CD4-positive, alpha-beta memory T cell (primary cell): ENCODE measurements at regions not wholly inside any gene's neighbourhood (a gene's known extent, or its start where the extent isn't known, plus 50 kb on each side); places are given as distances from the start of the nearest gene placed in this dataset.
A peak's percentile ranks its signal among the peaks of the same experiment; 100 is the strongest.

Experiments used
- CTCF ChIA-PET: fragments of 350-600 bp; sonication (Branson Sonifier 250); formaldehyde crosslinking; loops from one replicate; lab custom pipeline; 2021; ENCODE audit warnings: inconsistent platforms; ENCODE audit not compliant: partially characterized antibody; lab: Charles Lee
- POLR2A ChIA-PET: fragments of 350-600 bp; sonication (Branson Sonifier 250); formaldehyde crosslinking; loops from one replicate; lab custom pipeline; 2021; ENCODE audit not compliant: partially characterized antibody; lab: Charles Lee
- DNase-seq, 5 donors: peaks; one replicate each; pipeline versions ENCODE4 v3.0.0 to v3.0.0-alpha.2; 2020 to 2022; ENCODE audit warnings: mixed read lengths in 1 of 5
- H3K27ac ChIP-seq: one replicate; pipeline ENCODE4 v1.7.0; 2013; ENCODE audit warnings: low read depth, low read length
- H3K27me3 ChIP-seq: 2 replicates; pipeline ENCODE4 v1.7.0; 2013; ENCODE audit warnings: mild to moderate bottlenecking, low read length, moderate library complexity; ENCODE audit not compliant: insufficient read depth
- H3K36me3 ChIP-seq: 2 replicates; pipeline ENCODE4 v1.7.0; 2013; ENCODE audit warnings: mild to moderate bottlenecking, low read length, moderate library complexity; ENCODE audit not compliant: insufficient read depth
- H3K4me1 ChIP-seq: 2 replicates; pipeline ENCODE4 v1.7.0; 2013; ENCODE audit warnings: mild to moderate bottlenecking, low read length, moderate library complexity; ENCODE audit not compliant: insufficient read depth
- H3K4me3 ChIP-seq, 2 donors: one replicate each; pipeline ENCODE4 v1.7.0; 2013; ENCODE audit warnings: low read length in 2 of 2, mild to moderate bottlenecking in 1 of 2
- H3K9me3 ChIP-seq, 2 donors: one replicate each; pipeline ENCODE4 v1.7.0; 2013; ENCODE audit warnings: low read length in 2 of 2, control low read depth in 1 of 2; ENCODE audit not compliant: control insufficient read depth in 1 of 2
- H3K27ac Mint-ChIP-seq, 7 donors: one replicate each; pipeline ENCODE4 v1.8.0; 2020 to 2021; ENCODE audit warnings: mixed read lengths in 7 of 7, mild to moderate bottlenecking in 6 of 7, inconsistent platforms in 3 of 7, moderate library complexity in 3 of 7
- H3K27me3 Mint-ChIP-seq, 2 donors: one replicate each; pipeline ENCODE4 v1.8.0; 2020 to 2021; ENCODE audit warnings: mixed read lengths in 2 of 2
- H3K36me3 Mint-ChIP-seq, 2 donors: one replicate each; pipeline ENCODE4 v1.8.0; 2020 to 2021; ENCODE audit warnings: mixed read lengths in 2 of 2, inconsistent platforms in 1 of 2, mild to moderate bottlenecking in 1 of 2
- H3K4me1 Mint-ChIP-seq, 4 donors: one replicate each; pipeline ENCODE4 v1.8.0; 2020 to 2021; ENCODE audit warnings: mixed read lengths in 4 of 4, mild to moderate bottlenecking in 1 of 4
- H3K4me3 Mint-ChIP-seq, 8 donors: one replicate each; pipeline ENCODE4 v1.8.0; 2020 to 2021; ENCODE audit warnings: mixed read lengths in 8 of 8, mild to moderate bottlenecking in 7 of 8, moderate library complexity in 6 of 8, inconsistent platforms in 3 of 8
- H3K9me3 Mint-ChIP-seq, 8 donors: one replicate each; pipeline ENCODE4 v1.8.0; 2020 to 2021; ENCODE audit warnings: mixed read lengths in 8 of 8, mild to moderate bottlenecking in 5 of 8, inconsistent platforms in 3 of 8, moderate library complexity in 1 of 8
- intact Hi-C: fragments of 100-400 bp; cut with micrococcal nuclease; formaldehyde crosslinking; loops from one replicate; pipeline ENCODE4 v1.15.1; 2023

GRCh38 chr1:43037466-43037865 lies 78.8 kb upstream of the SLC2A1 start:
- intact Hi-C loops = no loop called here
- H3K36me3 Mint-ChIP-seq = no peaks in the 10 kb centered on the region
- no peak for DNase-seq
- POLR2A ChIA-PET = interaction anchor here (1.5 kb wide), 1 partner anchor 114 kb away, joined by 3 read pairs; no protein-coding TSS in a partner anchor
- H3K36me3 ChIP-seq = no peaks in the 10 kb centered on the region
- no peak overlapping the region for H3K27ac Mint-ChIP-seq
- H3K27me3 ChIP-seq = no peaks in the 10 kb centered on the region
- H3K9me3 ChIP-seq = no peaks in the 10 kb centered on the region
- no peak overlapping the region for H3K4me3 ChIP-seq
- no peak overlapping the region for H3K27ac ChIP-seq
- no peaks in the 10 kb centered on the region for H3K9me3 Mint-ChIP-seq
- H3K4me1 ChIP-seq = peaks cover 21% of the 10 kb centered on the region
- H3K27me3 Mint-ChIP-seq = no peaks in the 10 kb centered on the region
- no peak overlapping the region for H3K4me3 Mint-ChIP-seq
- CTCF ChIA-PET = no interaction called here
- H3K4me1 Mint-ChIP-seq = peaks cover 16 to 28% (median 20%) of the 10 kb centered on the region in 4 donors

GRCh38 chr1:43036932-43037331 lies 78.3 kb upstream of the SLC2A1 start:
- POLR2A ChIA-PET = interaction anchor here (1.5 kb wide), 1 partner anchor 114 kb away, joined by 3 read pairs; no protein-coding TSS in a partner anchor
- Mint-ChIP-seq H3K4me1 (peaks cover 16 to 28% (median 20%) of the 10 kb centered on the region in 4 donors), H3K9me3 (no peaks in the 10 kb centered on the region), H3K27ac (peak overlapping the region in 5 of 7 donors; percentile 39 to 86 (median 59)), H3K27me3 (no peaks in the 10 kb centered on the region), H3K4me3 (no peak overlapping the region), H3K36me3 (no peaks in the 10 kb centered on the region)
- Histone ChIP-seq H3K27me3 (no peaks in the 10 kb centered on the region), H3K27ac (no peak overlapping the region), H3K4me1 (peaks cover 21% of the 10 kb centered on the region), H3K4me3 (no peak overlapping the region), H3K9me3 (no peaks in the 10 kb centered on the region), H3K36me3 (no peaks in the 10 kb centered on the region)
- no peak for DNase-seq
- CTCF ChIA-PET = no interaction called here
- intact Hi-C loops = no loop called here

- Histone ChIP-seq H3K4me3 (no peak overlapping the region), H3K36me3 (no peaks in the 10 kb centered on the region), H3K27ac (no peak overlapping the region), H3K9me3 (no peaks in the 10 kb centered on the region), H3K27me3 (no peaks in the 10 kb centered on the region), H3K4me1 (peaks cover 21% of the 10 kb centered on the region)
- CTCF ChIA-PET = no interaction called here
- Mint-ChIP-seq H3K9me3 (no peaks in the 10 kb centered on the region), H3K27ac (peak overlapping the region in 5 of 7 donors; percentile 9 to 87 (median 64)), H3K4me3 (peak overlapping the region in 1 of 8 donors; percentile 24), H3K27me3 (no peaks in the 10 kb centered on the region), H3K4me1 (peaks cover 14 to 28% (median 20%) of the 10 kb centered on the region in 4 donors), H3K36me3 (no peaks in the 10 kb centered on the region)
- intact Hi-C loops = no loop called here
- POLR2A ChIA-PET = interaction anchor here (1.5 to 2.5 kb wide), 2 partner anchors 84 to 113 kb away, joined by 3 to 8 read pairs; no protein-coding TSS in a partner anchor
- DNase-seq = no peak
These were observed 77.4 kb upstream of the SLC2A1 start for GRCh38 chr1:43035821-43036741.

GRCh38 chr1:43034778-43035177 lies 76.1 kb upstream of the SLC2A1 start:
- Mint-ChIP-seq H3K27me3 (no peaks in the 10 kb centered on the region), H3K36me3 (no peaks in the 10 kb centered on the region), H3K9me3 (no peaks in the 10 kb centered on the region), H3K27ac (peak overlapping the region; percentile 74 to 98 (median 92)), H3K4me1 (peaks cover 14 to 28% (median 20%) of the 10 kb centered on the region in 4 donors), H3K4me3 (peak overlapping the region in 7 of 8 donors; percentile 65 to 82 (median 70))
- ChIA-PET POLR2A (interaction anchor here (0.8 to 2.5 kb wide), 4 partner anchors 8 to 110 kb away, joined by 3 to 8 read pairs (median 5); no protein-coding TSS in a partner anchor), CTCF (interaction anchor here (1.2 to 3.0 kb wide), 2 partner anchors 11 to 38 kb away, joined by 3 to 20 read pairs; no protein-coding TSS in a partner anchor)
- peaks cover 21% of the 10 kb centered on the region for H3K4me1 ChIP-seq
- no peak overlapping the region for H3K4me3 ChIP-seq
- H3K36me3 ChIP-seq = no peaks in the 10 kb centered on the region
- H3K9me3 ChIP-seq = no peaks in the 10 kb centered on the region
- intact Hi-C loops = no loop called here
- no peaks in the 10 kb centered on the region for H3K27me3 ChIP-seq
- peak in 4 of 5 donors; percentile 11 to 18 (median 15) for DNase-seq
- peak overlapping the region; percentile 3 for H3K27ac ChIP-seq

GRCh38 chr1:43034195-43034658 lies 75.6 kb upstream of the SLC2A1 start:
- intact Hi-C loops = no loop called here
- CTCF ChIA-PET = interaction anchor here (1.1 to 3.0 kb wide), 6 partner anchors 11 to 113 kb away, joined by 3 to 20 read pairs (median 4); no protein-coding TSS in a partner anchor
- H3K4me1 Mint-ChIP-seq = peaks cover 14 to 28% (median 20%) of the 10 kb centered on the region in 4 donors
- no peaks in the 10 kb centered on the region for H3K36me3 Mint-ChIP-seq
- DNase-seq = no peak
- no peaks in the 10 kb centered on the region for H3K9me3 ChIP-seq
- H3K4me3 Mint-ChIP-seq = peak overlapping the region in 7 of 8 donors; percentile 65 to 82 (median 70)
- H3K27ac ChIP-seq = peak overlapping the region; percentile 3
- H3K27me3 Mint-ChIP-seq = no peaks in the 10 kb centered on the region
- H3K27me3 ChIP-seq = no peaks in the 10 kb centered on the region
- H3K4me1 ChIP-seq = peaks cover 21% of the 10 kb centered on the region
- H3K4me3 ChIP-seq = no peak overlapping the region
- POLR2A ChIA-PET = interaction anchor here (1.2 to 2.5 kb wide), 3 partner anchors 82 to 110 kb away, joined by 3 to 8 read pairs (median 7); no protein-coding TSS in a partner anchor
- no peaks in the 10 kb centered on the region for H3K36me3 ChIP-seq
- no peaks in the 10 kb centered on the region for H3K9me3 Mint-ChIP-seq
- peak overlapping the region; percentile 74 to 98 (median 92) for H3K27ac Mint-ChIP-seq

GRCh38 chr1:43031316-43032203 lies 72.9 kb upstream of the SLC2A1 start:
- no peaks in the 10 kb centered on the region for H3K36me3 Mint-ChIP-seq
- no peak overlapping the region for H3K27ac Mint-ChIP-seq
- CTCF ChIA-PET = interaction anchor here (0.5 kb wide), 1 partner anchor 200 kb away, joined by 3 read pairs; no protein-coding TSS in a partner anchor
- Histone ChIP-seq H3K27ac (no peak overlapping the region), H3K27me3 (no peaks in the 10 kb centered on the region), H3K9me3 (no peaks in the 10 kb centered on the region), H3K4me1 (peaks cover 21% of the 10 kb centered on the region), H3K4me3 (no peak overlapping the region), H3K36me3 (no peaks in the 10 kb centered on the region)
- POLR2A ChIA-PET = no interaction called here
- H3K4me3 Mint-ChIP-seq = no peak overlapping the region
- no peak for DNase-seq
- H3K9me3 Mint-ChIP-seq = no peaks in the 10 kb centered on the region
- intact Hi-C loops = no loop called here
- no peaks in the 10 kb centered on the region for H3K27me3 Mint-ChIP-seq
- peaks cover 11 to 22% (median 15%) of the 10 kb centered on the region in 4 donors for H3K4me1 Mint-ChIP-seq
